Activated CD4-positive, alpha-beta T cell treated with anti-CD3 and anti-CD28 coated beads, Interleukin-10, Interleukin-2, amounts not matched to agents 100 ng/mL and 50 ng/mL, durations not matched to agents 16 hours and 8 hours (primary cell): ENCODE measurements at regions not wholly inside any gene's neighbourhood (a gene's known extent, or its start where the extent isn't known, plus 50 kb on each side); places are given as distances from the start of the nearest gene placed in this dataset.
A peak's percentile ranks its signal among the peaks of the same experiment; 100 is the strongest.
"Not testable (repeated sequence)": the region's sequence is repeated elsewhere in the genome, so short reads cannot be mapped to it uniquely, and the experiment has no call there.

Experiments
- DNase-seq: peaks from one replicate; pipeline ENCODE4 v3.0.0-alpha.2; 2020

- no peak for DNase-seq
These were observed 452.5 kb downstream of the HS3ST3B1 start for GRCh38 chr17:14753383-14753782.

- no peak for DNase-seq
These were observed 451.1 kb downstream of the HS3ST3B1 start for GRCh38 chr17:14752011-14752410.

GRCh38 chr17:14750866-14751265, 450.0 kb downstream of the HS3ST3B1 start:
- no peak for DNase-seq

GRCh38 chr17:14749269-14749668, 448.4 kb downstream of the HS3ST3B1 start:
- DNase-seq = no peak

GRCh38 chr17:14748036-14748710, 447.3 kb downstream of the HS3ST3B1 start:
- DNase-seq = peak; percentile 52

GRCh38 chr17:14747603-14747950, 446.7 kb downstream of the HS3ST3B1 start:
- no peak for DNase-seq

- DNase-seq = no peak
These were observed 446.1 kb downstream of the HS3ST3B1 start for GRCh38 chr17:14746822-14747602.

GRCh38 chr17:14745541-14745940, 444.7 kb downstream of the HS3ST3B1 start:
- DNase-seq = no peak

- DNase-seq = no peak
These were observed 444.0 kb downstream of the HS3ST3B1 start for GRCh38 chr17:14744761-14745473.

GRCh38 chr17:14741491-14741890, 440.6 kb downstream of the HS3ST3B1 start:
- no peak for DNase-seq

- no peak for DNase-seq
These were observed 439.0 kb downstream of the HS3ST3B1 start for GRCh38 chr17:14739656-14740431.

GRCh38 chr17:14738652-14738988, 437.7 kb downstream of the HS3ST3B1 start:
- DNase-seq = no peak

GRCh38 chr17:14737984-14738651, 437.2 kb downstream of the HS3ST3B1 start:
- no peak for DNase-seq

- no peak for DNase-seq
These were observed 435.8 kb downstream of the HS3ST3B1 start for GRCh38 chr17:14736631-14737030.

GRCh38 chr17:14733376-14733775, 432.5 kb downstream of the HS3ST3B1 start:
- no peak for DNase-seq

GRCh38 chr17:14732211-14732610, 431.3 kb downstream of the HS3ST3B1 start:
- DNase-seq = no peak

GRCh38 chr17:14731591-14731990, 430.7 kb downstream of the HS3ST3B1 start:
- DNase-seq = no peak

GRCh38 chr17:14730821-14731220, 429.9 kb downstream of the HS3ST3B1 start:
- no peak for DNase-seq

- DNase-seq = no peak
These were observed 424.8 kb downstream of the HS3ST3B1 start for GRCh38 chr17:14725729-14726128.

- no peak for DNase-seq
These were observed 423.9 kb downstream of the HS3ST3B1 start for GRCh38 chr17:14724770-14725169.

- DNase-seq = not testable (repeated sequence)
These were observed 422.5 kb downstream of the HS3ST3B1 start for GRCh38 chr17:14723349-14723748.

GRCh38 chr17:14719942-14720341, 419.1 kb downstream of the HS3ST3B1 start:
- no peak for DNase-seq

- DNase-seq = no peak
These were observed 417.0 kb downstream of the HS3ST3B1 start for GRCh38 chr17:14717859-14718258.
